Superior temporal gyrus (tissue), 1 donor: ENCODE measurements at regions not wholly inside any gene's neighbourhood (a gene's known extent, or its start where the extent isn't known, plus 50 kb on each side); places are given as distances from the start of the nearest gene placed in this dataset.

Experiments used
- DNase-seq: peaks from one replicate; pipeline ENCODE4 v3.0.0-alpha.2; 2016; ENCODE audit errors: extremely low spot score

DNA sequence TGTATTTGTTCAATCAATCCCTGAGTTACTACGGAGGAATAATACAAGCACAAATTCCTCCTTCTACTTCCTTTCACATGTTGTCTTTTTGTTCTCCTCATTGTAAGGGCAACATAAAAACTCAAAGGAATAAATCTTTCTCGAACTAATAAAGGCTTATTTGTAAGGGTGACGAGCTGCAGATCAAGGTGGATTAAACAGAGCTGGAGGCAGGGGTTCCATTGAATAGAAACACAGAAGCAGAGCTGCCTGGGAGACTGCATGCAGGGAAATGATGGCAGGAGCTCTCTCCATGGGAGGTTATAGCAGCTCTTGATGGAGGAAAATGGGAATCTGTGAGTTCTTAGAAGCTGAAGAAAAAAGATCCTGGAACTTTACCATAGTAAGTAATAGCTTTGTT, 160.2 kb downstream of the CYYR1 start:
- no peak for DNase-seq

DNA sequence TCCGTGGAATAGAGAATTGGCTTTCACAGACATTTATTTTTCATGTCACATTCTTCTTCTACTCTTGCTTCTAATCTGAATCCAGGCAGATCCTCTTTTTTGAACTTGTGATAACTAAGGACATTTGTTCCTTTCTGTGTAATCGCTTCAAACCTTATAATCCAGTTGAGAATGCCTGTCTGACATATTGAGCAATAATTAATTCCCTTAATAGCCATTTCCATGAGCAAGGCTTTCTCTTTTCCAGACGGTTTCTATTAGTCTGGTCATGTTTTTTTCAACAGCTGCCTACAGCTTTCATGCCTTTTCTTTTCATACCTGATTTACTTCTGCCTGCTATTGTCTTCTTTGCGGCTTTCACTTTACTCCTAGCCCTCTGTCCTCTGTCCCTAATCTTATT, 163.4 kb downstream of the CYYR1 start:
- no peak for DNase-seq

DNA sequence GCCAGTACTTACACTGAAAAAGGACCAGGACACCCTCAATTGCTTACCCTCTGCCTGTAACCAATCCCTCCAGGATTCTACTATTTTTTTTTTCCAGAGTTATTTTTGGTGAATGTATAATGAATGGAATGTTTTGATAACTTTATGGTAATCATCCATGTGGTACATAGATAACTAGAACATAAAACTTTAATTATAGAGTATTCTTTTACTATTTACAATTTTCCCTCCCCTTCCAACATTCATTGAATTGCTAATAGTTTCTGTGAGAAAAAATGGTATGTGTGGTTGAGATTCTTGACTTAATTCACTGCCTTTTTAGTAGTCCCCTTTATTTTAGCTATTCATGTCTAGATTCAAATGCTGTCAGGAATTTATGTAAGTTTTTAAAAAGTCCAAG, 164.6 kb downstream of the CYYR1 start:
- DNase-seq = no peak

DNA sequence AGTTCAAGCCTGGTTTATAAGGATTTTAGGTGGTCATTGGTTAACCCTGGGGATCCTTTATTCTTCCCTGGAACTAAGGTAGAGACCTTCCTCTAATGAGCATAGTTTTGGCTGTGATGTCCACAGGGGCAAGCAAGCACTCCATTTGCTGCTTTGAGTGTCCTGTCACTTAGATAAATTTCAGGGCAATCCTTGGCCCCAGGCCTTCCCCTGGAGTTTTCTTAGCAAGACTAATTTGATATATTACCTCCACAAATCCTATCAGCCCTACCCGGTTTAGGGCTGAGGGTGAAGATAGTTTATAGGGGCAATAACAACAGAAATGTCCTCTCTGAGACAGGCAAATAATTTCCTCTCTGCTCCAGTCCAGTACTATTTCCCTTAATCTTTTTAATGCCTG, 166.6 kb downstream of the CYYR1 start:
- DNase-seq = no peak

DNA sequence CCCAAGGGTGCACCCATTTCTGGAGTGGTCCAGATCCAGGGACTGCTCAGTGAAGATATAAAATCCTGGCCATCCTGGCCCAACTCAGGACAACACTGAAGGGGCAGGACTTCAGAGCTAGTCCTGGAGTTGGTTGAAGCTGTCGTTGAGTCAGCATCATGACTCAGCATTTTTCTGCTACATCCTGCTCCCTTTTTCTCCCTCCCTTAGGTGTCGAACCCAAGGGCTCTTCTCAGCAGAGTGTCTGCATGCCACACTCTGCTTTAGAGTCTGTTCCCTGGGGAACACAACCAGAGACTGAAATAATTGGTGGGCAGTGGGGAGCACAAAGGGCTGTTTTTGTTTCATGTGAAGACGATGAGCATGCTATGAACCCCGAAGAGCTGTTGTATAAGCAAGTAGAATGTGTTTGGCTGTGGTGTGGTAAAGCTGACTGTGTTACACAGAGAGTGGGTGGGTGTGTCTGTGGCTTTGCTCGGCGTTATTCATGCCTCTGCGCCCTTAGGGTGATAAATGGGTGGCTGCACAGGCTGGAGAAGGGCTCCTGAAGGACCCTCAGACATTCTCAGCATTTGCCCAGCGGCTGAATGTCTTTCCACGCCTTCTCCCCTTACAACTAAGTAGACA, 167.2 kb downstream of the CYYR1 start:
- DNase-seq = no peak

DNA sequence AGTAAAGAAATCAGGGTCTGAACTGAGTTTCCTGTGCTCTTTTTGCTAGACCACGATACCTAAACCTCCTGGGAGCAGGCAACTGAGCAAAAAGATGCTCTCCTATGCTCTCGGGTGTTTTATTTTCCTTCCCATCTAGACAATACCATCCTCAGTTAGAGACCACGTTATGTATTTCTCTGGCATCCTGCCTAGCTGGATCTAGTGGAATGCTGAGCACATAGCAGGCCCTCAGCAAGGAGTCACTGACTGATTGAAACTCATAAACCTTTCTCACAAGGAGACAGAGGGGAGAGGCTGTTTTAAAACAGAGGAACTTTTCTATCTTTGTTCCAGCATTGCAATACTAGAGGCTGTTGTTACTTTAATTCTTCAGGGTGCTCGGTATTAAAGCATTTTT, 168.0 kb downstream of the CYYR1 start:
- no peak for DNase-seq

DNA sequence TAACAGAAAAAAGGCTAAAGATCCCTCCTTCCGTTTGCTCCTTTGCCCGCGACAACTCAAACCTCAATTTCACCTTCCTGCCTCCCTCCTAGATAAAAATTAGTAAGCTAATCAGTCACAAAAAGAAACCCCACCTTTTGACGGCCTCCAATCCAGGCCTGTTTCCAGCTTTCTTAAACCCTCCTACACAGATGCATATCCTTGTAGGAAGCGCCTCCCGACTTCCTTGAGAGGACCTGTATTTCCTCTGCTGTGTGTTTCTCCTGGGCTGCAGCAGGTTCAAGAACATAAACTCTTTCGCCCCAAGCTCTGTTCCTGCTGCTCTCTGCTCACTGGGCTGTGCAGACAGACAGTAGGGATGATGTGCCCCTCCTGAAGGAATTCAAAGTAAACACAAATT, 168.8 kb downstream of the CYYR1 start:
- no peak for DNase-seq

DNA sequence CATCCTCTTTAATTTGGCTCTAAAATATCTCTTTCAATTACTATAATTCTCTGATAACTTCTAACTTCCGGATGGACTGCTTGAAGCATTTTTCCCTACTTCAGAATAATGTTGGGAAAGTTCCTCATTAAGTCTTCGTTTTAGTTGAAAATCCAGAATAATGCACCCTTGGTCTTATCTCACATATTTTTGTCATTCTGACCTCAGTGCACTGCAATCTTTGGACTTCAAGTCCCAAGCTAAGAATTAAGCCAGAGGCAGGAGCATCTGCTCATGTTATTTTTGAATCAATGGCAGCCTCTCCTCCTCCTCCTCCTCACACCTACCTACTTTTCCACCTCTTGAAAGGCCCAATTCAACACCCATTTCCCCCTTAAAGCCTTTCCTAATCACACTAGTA, 169.8 kb downstream of the CYYR1 start:
- DNase-seq = no peak

DNA sequence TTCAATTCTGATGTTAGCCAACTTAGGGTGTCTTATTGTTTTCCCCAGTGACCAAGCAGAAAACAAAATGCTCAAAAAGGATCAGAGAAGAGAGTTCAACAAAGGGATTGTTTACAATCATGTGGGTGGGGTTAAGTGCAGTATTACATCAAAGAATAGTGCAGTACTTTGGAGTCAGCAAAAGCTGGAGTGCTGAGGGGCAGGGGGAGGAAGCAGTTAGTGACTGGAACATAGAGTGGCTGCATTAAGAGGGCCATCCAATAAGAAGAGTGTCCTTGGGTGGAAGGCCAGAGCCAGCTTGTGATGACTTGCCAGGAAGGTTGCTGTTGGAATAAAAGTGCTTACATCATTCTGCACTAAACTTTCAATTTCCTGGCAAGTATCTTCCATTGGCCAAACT, 175.5 kb downstream of the CYYR1 start:
- DNase-seq = no peak

DNA sequence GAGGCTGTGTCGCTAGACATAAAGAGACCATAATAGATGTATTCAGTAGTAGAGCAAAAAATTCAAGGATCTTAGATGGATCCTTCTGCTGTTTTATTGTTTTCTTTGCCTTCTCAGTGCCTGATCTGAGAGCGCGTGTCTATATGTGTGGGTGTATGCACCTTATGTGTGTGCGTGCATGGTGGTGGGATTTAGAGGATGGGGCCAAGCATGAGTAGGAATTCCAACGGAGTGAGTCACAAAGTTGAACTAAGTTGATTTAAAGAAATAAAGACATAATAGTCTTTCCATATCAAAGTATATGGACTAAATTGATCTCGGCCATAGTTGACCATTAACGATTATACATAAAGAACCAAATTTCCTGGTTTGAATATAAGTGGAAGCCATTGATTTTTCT, 178.7 kb downstream of the CYYR1 start:
- DNase-seq = no peak

DNA sequence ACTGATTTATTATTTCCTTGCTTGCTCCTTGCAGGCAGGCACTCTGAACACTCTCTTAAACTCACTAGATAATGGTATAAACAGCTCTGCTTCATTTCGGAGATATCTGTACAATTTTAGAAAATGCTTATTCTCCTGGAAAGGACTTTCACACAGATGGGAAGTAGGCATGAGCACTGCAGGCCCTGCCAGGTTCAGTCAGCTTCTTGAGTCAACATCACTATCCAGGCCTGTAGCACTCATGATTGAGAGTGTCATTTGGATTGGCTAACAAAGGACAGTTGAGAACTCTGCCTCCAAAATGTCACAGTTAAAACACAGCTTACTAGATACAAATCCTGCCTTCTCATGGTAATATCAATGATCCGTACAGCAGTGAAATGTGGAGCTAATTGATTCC, 181.9 kb downstream of the CYYR1 start:
- no peak for DNase-seq

DNA sequence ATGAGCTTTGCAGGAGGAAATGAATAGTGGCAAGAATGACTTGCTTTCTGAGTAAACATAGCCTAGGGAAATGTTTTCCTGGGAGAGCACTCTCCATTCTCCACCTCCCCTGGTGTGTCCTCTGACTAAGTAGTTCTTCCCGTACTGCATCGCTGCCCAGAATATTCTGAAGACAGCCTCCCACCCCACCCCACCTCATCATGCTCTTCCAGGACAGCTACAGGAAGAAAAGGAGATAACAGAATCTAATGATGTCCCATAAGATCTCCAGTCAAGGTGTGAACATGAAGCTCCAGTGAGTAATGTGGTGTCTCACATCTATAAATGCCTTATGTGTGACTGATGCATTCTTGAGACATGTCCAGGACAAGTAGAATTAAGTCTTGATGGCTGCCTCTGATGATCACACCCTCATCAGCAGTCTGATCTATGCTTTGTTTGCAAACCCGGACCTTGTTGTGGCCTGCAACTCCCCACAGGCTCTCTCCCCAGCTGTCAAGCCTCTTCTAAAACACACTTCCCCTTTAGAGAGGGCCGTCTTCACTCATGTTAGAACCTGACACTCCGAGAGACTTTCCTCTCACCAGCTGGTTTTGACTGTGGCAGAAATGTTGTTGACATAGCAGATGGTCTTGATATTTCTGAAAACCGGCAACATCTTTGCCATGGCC, 183.0 kb downstream of the CYYR1 start:
- DNase-seq = peak; percentile 40

DNA sequence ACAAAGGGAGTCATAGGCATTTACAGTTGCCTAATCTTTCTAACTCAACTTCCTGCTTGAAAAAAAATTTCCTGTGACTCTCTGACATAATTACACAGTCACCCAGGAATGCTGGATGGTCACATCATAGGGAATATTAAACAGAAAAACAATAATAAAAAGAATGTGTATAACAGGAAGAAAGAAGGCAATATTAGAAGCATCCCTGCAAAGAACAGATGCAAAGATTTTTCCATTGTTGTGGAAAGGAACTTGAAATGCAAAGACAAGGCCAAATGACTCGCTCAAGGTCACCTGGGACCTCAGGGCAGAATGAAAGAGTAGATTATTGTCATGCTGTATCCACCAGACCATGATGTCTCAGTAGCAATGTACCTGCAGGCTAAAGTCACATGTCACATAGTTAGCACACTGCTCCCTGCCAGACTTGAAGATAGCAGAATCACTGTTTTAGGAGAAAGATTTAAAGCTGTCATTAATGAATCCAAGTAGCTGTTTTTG, 184.3 kb downstream of the CYYR1 start:
- DNase-seq = no peak

DNA sequence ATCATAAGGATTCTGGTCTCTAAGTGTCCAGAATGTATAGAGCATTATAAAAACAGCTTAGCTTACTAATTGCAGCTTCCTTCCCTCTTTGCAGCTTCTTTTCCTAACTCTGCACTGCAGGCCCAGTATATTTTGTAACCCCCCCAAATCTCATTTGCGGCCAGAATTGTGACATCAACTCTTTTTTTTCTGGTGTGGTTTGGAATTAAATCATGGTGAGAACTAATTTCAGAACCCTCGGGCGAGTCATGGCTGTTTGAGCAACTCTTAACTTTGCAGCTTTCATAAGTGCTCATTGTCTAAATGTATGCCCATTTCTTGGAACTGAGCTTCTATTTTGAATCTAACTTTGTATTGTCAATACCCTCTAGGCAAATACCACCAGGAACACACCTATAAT, 187.4 kb downstream of the CYYR1 start:
- DNase-seq = no peak

DNA sequence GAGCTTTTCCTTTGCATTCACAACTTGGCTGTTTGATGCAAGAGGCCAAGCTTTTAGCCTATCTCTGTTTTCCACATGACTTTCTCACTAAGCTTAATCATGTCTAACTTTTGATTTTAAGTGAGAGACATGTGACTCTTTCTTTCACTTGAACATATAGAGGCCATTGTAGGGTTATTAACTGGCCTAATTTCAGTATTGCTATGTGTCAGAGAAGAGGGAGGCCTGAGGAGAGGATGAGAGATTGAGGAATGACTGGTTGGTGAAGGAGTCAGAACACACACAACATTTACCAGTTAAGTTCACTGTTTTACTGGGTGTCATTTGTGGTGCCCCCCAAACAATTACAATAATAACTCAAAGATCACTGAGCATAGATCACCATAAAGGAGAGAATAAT, 193.5 kb downstream of the CYYR1 start:
- no peak for DNase-seq

DNA sequence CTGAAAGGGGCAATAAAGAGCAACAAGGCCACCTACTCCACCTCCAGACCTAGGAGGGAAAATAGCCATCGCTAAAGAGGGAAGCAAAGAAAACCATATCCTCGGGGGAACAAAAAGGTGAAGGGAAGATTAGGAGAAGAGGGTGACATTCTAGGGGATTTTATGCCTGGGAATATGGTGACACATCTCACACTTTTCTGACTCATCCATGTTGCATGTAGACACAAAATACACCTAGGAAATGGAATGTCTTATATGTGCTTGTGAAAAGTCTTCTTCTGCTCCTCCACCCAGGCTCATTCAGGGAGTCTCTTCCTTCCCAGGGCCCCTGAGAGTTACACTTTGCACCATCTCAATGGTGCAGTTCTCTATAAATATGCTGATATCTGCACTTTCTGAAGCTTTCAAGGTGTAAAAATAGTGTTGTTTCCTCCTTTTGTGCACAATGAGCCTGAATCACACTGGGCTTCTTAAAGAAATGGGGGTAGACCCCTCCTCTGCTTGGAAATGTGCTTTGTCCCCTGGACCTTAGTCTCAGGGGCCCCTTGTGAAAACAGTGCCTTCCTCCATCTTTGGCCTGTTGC, 195.9 kb downstream of the CYYR1 start:
- DNase-seq = no peak

DNA sequence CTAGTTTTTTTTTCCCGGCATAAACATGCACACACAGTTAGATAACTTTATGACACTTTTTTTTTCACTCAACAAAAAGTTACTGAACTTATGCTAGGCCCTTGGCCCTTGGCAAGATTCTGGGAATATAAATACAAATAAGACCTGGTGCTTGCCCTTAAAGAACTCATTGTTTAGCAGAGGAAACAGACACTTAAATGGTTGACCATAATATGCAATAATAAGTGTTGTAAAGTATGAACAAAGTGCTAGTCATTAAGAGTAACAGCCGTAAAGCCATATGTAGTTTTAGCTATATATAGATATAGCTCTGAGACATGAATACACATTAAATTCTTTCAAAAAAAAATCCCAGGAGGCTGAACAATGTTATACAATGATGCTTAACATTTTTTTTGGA, 198.3 kb downstream of the CYYR1 start:
- DNase-seq = no peak

DNA sequence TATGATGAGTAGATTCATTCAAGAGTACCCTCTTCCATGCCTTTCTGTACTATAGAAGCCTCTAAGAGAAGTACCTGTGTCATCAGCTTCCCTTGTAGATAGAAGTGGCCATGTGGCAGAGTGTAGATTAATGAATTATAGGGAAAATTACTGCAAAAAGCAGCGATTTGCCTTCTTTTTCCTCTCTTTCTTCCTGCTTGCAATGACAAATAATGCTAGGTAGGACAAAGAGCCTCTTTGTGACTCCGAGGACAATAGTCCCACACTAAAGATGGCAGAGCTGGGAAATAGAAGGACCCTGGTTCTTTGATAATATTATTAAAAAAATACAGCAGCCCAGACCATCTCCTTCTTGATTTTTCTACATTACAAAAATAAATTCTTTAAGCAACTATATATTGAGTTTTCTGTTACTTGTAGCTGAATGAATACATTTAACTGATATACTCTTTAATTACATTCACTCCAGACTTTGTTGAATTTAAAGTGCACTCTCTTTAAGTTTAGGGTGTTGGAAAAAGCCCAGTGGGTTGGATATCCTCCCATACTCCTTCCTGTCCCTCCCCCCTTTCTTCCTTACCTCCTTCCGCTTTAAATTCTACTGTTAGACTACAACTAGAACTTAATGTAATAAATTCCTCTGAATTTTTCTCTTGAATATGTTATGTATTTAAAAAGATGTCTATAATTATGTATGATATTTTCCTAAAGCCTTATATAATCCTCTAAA, 198.2 kb upstream of the APP start:
- DNase-seq = peak; percentile 64

DNA sequence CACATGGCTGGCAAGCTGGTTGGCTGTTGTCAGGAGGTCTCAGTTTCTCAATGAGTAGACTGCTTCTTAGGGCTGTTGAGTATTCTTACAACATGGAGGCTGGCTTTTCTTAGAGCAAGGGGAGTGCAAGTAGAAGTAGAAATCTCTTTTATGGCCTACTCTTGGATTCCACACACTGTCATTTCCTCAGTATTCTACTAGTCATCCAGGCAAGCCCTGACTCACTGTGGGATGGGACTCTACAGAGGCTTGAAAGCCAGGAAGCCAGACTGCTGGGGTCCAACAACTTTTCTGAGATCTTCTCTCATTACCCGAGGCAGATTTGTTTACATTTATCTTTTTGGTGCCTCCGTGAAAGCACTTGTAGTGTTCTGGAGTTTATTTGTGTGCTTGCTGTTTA, 196.2 kb upstream of the APP start:
- no peak for DNase-seq

DNA sequence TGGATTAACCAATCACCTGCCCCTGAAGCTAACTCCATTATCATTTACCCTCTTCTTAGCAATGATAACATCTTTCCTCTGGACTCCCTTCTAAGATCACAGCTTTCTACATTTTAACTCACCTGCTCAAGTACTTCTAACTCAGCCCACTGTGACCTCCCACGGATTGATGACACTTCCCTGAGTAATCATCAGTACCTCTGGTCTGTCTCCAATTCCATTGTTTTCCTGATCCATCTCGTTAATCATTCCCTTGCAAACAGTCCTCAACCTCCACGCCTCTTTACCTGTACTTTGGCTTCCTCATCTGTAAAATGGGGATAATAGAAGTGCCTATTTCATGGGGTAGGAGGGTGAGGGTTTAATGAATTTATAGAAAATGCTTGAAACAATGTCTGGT, 195.3 kb upstream of the APP start:
- DNase-seq = no peak

DNA sequence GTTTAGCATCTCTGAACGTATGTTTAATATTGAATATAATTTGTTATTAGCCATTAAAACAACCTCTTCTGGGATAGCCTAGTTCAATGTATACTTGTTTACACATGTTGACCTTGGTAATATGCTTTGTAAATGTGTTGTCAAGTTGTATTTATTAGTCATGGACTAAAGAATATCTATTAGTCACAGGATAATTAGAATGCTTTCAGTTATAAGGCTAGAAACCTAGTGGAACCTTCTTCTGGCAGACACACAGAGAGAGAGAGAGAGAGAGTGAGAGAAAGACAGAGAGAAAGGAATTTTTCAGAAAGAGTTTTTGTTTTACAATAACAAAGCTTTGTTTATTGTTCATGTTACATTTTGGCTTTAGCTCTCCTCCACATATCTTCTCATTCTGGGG, 181.1 kb upstream of the APP start:
- no peak for DNase-seq

DNA sequence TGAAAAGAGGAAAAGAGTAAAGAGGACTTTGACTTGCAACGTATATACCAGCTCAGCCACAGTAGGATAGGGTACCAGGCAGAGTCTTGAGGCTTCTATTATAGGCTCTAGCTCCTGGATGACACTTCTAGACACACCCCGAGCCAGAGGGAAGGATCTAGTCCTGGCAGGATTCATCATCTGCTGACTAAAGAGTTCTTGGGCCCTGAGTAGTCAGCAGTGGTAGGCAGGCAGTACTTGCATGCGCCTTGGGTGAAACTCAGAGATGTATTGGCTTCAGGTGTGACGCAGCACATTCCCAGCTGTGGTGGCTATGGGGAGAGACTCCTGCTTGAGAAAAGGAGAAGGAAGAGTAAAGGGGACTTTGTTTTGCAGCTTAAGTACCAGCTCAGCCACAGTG, 162.3 kb upstream of the APP start:
- DNase-seq = no peak
